MCF 10A (cell line): ENCODE measurements at regions not wholly inside any gene's neighbourhood (a gene's known extent, or its start where the extent isn't known, plus 50 kb on each side); places are given as distances from the start of the nearest gene placed in this dataset.

Source experiments
- BruUV-seq: library from RNA; stranded (reverse); fragments of 400-500 nt; replicated peaks from 2 replicates; lab custom pipeline; 2021; lab: Mats Ljungman, UMichigan
- CTCF ChIA-PET: fragments of 300-600 bp; sonication (Branson Sonifier 250); formaldehyde crosslinking; extraction: SDS; loops from one replicate; lab custom pipeline; 2021; ENCODE audit warnings: antibody characterized with exemption, inconsistent platforms; lab: Yijun Ruan, JAX
- POLR2A ChIA-PET: fragments of 300-600, 350-650 bp; sonication (Branson Sonifier 250); formaldehyde crosslinking; extraction: SDS; loops from one replicate; lab custom pipeline; 2020; ENCODE audit warnings: antibody characterized with exemption, inconsistent platforms; lab: Yijun Ruan, JAX
- DNase-seq: peaks from one replicate; pipeline ENCODE4 v3.0.0-alpha.2; 2018; ENCODE audit not compliant: unreplicated experiment
- H3K27ac Mint-ChIP-seq: one replicate; pipeline ENCODE4 v1.8.0; 2022; ENCODE audit warnings: mild to moderate bottlenecking, low read depth, mixed read lengths; ENCODE audit not compliant: unreplicated experiment
- H3K27me3 Mint-ChIP-seq: one replicate; pipeline ENCODE4 v1.8.0; 2022; ENCODE audit warnings: mixed read lengths; ENCODE audit not compliant: insufficient read depth, unreplicated experiment
- H3K36me3 Mint-ChIP-seq: one replicate; pipeline ENCODE4 v1.8.0; 2022; ENCODE audit warnings: mild to moderate bottlenecking, moderate library complexity, mixed read lengths; ENCODE audit not compliant: insufficient read depth, unreplicated experiment
- H3K4me1 Mint-ChIP-seq: one replicate; pipeline ENCODE4 v1.8.0; 2022; ENCODE audit warnings: mixed read lengths; ENCODE audit not compliant: insufficient read depth, unreplicated experiment
- H3K4me3 Mint-ChIP-seq: one replicate; pipeline ENCODE4 v1.8.0; 2022; ENCODE audit warnings: mild to moderate bottlenecking, moderate library complexity, mixed read lengths; ENCODE audit not compliant: unreplicated experiment
- H3K9me3 Mint-ChIP-seq: one replicate; pipeline ENCODE4 v1.8.0; 2022; ENCODE audit warnings: mixed read lengths; ENCODE audit not compliant: unreplicated experiment
- intact Hi-C: fragments of 100-400 bp; cut with micrococcal nuclease; formaldehyde crosslinking; loops from 2 replicates; pipeline ENCODE4 v1.14.1; 2022
- TF ChIP-seq, protein P1 (sequence below): fragments of 200-600 bp; IDR thresholded peaks from one replicate; pipeline ENCODE4 v1.8.0; 2022; ENCODE audit warnings: antibody characterized with exemption, mild to moderate bottlenecking; ENCODE audit not compliant: unreplicated experiment

DNA sequence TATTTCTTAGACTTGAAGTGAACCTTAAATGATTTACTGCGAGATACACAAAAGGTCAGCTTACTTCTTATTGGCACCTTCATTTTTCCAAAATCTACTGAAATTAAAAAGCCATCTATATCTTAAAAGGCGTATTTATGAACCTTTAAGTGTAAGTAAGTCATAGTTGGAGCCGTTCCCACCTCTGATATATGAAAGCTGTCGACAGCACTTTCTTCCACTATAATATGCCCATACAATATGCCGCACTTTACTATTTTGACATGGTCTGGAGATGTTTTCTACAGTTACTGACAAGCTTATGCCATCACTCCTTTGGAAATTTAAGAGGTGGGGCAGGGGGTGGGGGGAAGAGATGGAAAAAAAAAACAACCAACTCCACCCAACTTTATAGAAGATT, 155.3 kb downstream of the PHETA1 start:
- intact Hi-C loops, result no loop called here
- BruUV-seq, result no TSS peak
- H3K36me3 Mint-ChIP-seq, result no peaks in the 10 kb centered on the region
- H3K27ac Mint-ChIP-seq, result no peak overlapping the region
- TF ChIP-seq, protein P1, sequence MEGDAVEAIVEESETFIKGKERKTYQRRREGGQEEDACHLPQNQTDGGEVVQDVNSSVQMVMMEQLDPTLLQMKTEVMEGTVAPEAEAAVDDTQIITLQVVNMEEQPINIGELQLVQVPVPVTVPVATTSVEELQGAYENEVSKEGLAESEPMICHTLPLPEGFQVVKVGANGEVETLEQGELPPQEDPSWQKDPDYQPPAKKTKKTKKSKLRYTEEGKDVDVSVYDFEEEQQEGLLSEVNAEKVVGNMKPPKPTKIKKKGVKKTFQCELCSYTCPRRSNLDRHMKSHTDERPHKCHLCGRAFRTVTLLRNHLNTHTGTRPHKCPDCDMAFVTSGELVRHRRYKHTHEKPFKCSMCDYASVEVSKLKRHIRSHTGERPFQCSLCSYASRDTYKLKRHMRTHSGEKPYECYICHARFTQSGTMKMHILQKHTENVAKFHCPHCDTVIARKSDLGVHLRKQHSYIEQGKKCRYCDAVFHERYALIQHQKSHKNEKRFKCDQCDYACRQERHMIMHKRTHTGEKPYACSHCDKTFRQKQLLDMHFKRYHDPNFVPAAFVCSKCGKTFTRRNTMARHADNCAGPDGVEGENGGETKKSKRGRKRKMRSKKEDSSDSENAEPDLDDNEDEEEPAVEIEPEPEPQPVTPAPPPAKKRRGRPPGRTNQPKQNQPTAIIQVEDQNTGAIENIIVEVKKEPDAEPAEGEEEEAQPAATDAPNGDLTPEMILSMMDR, result no peak
- no peak for DNase-seq
- peaks cover 77% of the 10 kb centered on the region for H3K27me3 Mint-ChIP-seq
- POLR2A ChIA-PET, result interaction anchor here (0.7 kb wide), 1 partner anchor 730 kb away, joined by 3 read pairs; no protein-coding TSS in a partner anchor
- no peaks in the 10 kb centered on the region for H3K4me1 Mint-ChIP-seq
- CTCF ChIA-PET, result no interaction called here
- no peak overlapping the region for H3K4me3 Mint-ChIP-seq
- no peaks in the 10 kb centered on the region for H3K9me3 Mint-ChIP-seq

- DNase-seq, result no peak
- POLR2A ChIA-PET, result interaction anchor here (0.7 kb wide), 1 partner anchor 731 kb away, joined by 3 read pairs; no protein-coding TSS in a partner anchor
- no peaks in the 10 kb centered on the region for H3K4me1 Mint-ChIP-seq
- CTCF ChIA-PET, result interaction anchor here (0.5 to 0.7 kb wide), 2 partner anchors 86 to 120 kb away, joined by 4 read pairs; no protein-coding TSS in a partner anchor
- no peak overlapping the region for H3K4me3 Mint-ChIP-seq
- H3K9me3 Mint-ChIP-seq, result no peaks in the 10 kb centered on the region
- BruUV-seq, result no TSS peak
- H3K36me3 Mint-ChIP-seq, result no peaks in the 10 kb centered on the region
- no peak overlapping the region for H3K27ac Mint-ChIP-seq
- intact Hi-C loops, result no loop called here
- peaks cover 77% of the 10 kb centered on the region for H3K27me3 Mint-ChIP-seq
- TF ChIP-seq, protein P1, result no peak
Observed at GRCh38 chr12:111212814-111213456, 156.0 kb downstream of the PHETA1 start.

DNA sequence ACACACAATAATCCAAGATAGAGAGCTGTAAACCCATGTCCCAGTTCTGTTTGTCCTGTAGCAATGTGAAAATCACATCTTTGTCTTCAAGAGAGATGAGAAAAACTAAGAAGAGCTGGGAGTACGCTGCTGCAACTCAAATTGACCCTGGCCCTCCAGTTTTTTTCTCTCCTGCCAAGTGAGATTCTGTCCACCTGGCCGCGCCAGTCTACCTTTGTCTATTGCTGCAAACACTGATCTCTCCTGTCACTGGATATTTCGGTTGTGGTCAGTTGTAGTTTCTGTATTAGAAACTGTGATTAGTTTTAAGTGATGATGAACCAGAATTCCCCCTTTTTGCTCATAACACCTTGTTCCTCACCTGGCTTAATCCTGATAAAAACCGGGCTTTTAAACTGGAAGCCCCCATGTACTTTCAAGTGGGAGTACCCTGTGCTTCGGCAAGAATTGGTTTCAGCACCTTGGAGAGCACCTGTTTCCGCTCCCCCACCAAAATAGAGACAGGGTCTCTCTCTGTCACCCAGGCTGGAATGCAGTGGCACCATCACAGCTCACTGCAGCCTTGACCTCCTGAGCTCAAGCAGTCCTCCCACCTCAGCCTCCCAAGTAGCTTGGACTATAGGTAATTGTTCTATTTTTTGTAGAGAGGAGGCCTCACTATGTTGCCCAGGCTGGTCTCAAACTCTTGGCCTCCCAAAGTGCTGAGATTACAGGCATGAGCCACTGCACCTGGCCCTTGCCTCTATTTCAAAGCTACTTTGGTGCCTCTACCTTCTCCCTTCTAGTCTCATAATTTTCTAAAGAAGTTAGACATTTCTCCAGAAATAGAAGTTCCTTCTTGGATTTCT, 156.8 kb downstream of the PHETA1 start:
- Mint-ChIP-seq H3K9me3 (no peaks in the 10 kb centered on the region), H3K27me3 (peaks cover 77% of the 10 kb centered on the region), H3K36me3 (no peaks in the 10 kb centered on the region), H3K27ac (no peak overlapping the region), H3K4me1 (no peaks in the 10 kb centered on the region), H3K4me3 (no peak overlapping the region)
- TF ChIP-seq, protein P1, result no peak
- POLR2A ChIA-PET, result no interaction called here
- BruUV-seq, result no TSS peak
- CTCF ChIA-PET, result interaction anchor here (0.5 to 0.7 kb wide), 3 partner anchors 87 to 277 kb away, joined by 3 to 4 read pairs (median 4); no protein-coding TSS in a partner anchor
- peak; percentile 8 for DNase-seq
- intact Hi-C loops, result no loop called here

DNA sequence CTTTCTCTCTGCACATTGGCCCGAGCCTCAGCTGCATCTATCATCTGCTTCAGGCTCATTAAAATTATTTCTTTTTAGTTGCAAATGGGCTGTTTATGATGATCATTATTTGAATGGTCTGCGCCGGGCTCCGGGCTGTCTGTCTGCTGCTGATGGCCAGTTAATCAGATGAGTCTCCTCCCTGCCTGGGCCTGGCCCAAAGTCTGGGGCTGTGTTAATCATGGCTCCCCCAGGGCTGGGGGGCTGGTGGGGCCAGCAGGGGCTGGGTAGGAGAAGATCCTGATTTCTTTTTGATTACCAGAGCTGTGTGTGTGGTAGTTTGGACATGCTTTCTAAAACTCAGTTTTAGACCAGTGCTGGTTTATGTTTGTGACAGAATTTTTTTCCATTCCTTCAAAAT, 159.1 kb downstream of the PHETA1 start:
- no TSS peak for BruUV-seq
- TF ChIP-seq, protein P1, result no peak
- Mint-ChIP-seq H3K4me1 (no peaks in the 10 kb centered on the region), H3K36me3 (no peaks in the 10 kb centered on the region), H3K27ac (no peak overlapping the region), H3K27me3 (peaks cover 77% of the 10 kb centered on the region), H3K4me3 (no peak overlapping the region), H3K9me3 (no peaks in the 10 kb centered on the region)
- intact Hi-C loops, result no loop called here
- DNase-seq, result no peak
- POLR2A ChIA-PET, result no interaction called here
- CTCF ChIA-PET, result interaction anchor here (0.6 to 0.7 kb wide), 4 partner anchors 11 to 1341 kb away, joined by 3 to 5 read pairs (median 3); no protein-coding TSS in a partner anchor
